HG03196 (cell line): ENCODE measurements at regions not wholly inside any gene's neighbourhood (a gene's known extent, or its start where the extent isn't known, plus 50 kb on each side); places are given as distances from the start of the nearest gene placed in this dataset.

ENCODE experiments used
- ATAC-seq: cut with Tn5 transposase; IDR thresholded peaks from one replicate; pipeline ENCODE4 v1.9.1; 2021; ENCODE audit not compliant: unreplicated experiment

GRCh38 chr15:86021281-86022264, 58.1 kb upstream of the AGBL1 start:
- no peak for ATAC-seq

DNA sequence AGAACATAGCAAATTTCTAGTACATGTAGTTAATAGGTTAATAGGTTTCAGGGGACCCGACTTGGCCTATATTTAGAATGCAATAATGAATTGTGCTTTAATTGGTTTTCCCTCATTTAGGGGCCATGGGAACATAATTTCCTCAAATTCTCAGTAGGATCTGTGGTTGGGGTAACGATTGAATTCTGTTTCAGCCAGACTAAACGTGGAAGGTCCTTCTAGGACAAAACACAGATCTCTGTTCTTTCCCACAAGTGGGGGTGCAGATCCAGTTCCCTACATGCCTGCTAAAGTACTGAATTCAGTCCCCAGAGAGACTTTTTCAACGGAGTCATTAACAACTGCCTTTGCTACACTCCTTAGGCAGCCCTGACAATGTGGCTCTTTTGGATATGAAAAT, 50.7 kb upstream of the AGBL1 start:
- ATAC-seq: no peak
